ENCODE measurements at regions not wholly inside any gene's neighbourhood (a gene's known extent, or its start where the extent isn't known, plus 50 kb on each side); places are given as distances from the start of the nearest gene placed in this dataset.

- no peak overlapping the region for H3K4me3 ChIP-seq (ENCODE audit: low read length)
- no peak for TF ChIP-seq CTCF (IDR thresholded peaks at IDR 0.05; ENCODE audit: insufficient read depth, low read depth, low read length, missing control alignments)
- no peak for DNase-seq (ENCODE audit: low read depth)
Measured at GRCh38 chr2:38153476-38154135, 77.7 kb upstream of the CYP1B1 start.

- H3K4me3 ChIP-seq (ENCODE audit: low read length): no peak overlapping the region
- no peak for TF ChIP-seq CTCF (IDR thresholded peaks at IDR 0.05; ENCODE audit: insufficient read depth, low read depth, low read length, missing control alignments)
- no peak for DNase-seq (ENCODE audit: low read depth)
Measured at GRCh38 chr2:38152913-38153312, 77.0 kb upstream of the CYP1B1 start.

GRCh38 chr2:38152035-38152434 is 76.1 kb upstream of the CYP1B1 start:
- no peak for DNase-seq (ENCODE audit: low read depth)
- H3K4me3 ChIP-seq (ENCODE audit: low read length): no peak overlapping the region
- no peak for TF ChIP-seq CTCF (IDR thresholded peaks at IDR 0.05; ENCODE audit: insufficient read depth, low read depth, low read length, missing control alignments)

- DNase-seq (ENCODE audit: low read depth): no peak
- TF ChIP-seq CTCF (IDR thresholded peaks at IDR 0.05; ENCODE audit: insufficient read depth, low read depth, low read length, missing control alignments): no peak
Measured at GRCh38 chr2:38149531-38149930, 73.6 kb upstream of the CYP1B1 start.

GRCh38 chr2:38148501-38148900 is 72.5 kb upstream of the CYP1B1 start:
- H3K4me3 ChIP-seq (ENCODE audit: low read length): no peak overlapping the region
- no peak for TF ChIP-seq CTCF (IDR thresholded peaks at IDR 0.05; ENCODE audit: insufficient read depth, low read depth, low read length, missing control alignments)
- peak; percentile 98 for DNase-seq (ENCODE audit: low read depth)

More at GRCh38 chr2:38149531-38149930, 73.6 kb upstream of the CYP1B1 start:
- H3K4me3 ChIP-seq (ENCODE audit: low read length): no peak overlapping the region

- no peak for TF ChIP-seq CTCF (IDR thresholded peaks at IDR 0.05; ENCODE audit: insufficient read depth, low read depth, low read length, missing control alignments)
- no peak overlapping the region for H3K4me3 ChIP-seq (ENCODE audit: low read length)
- no peak for DNase-seq (ENCODE audit: low read depth)
Measured at GRCh38 chr2:38147333-38148121, 71.6 kb upstream of the CYP1B1 start.

All from epithelial cell of esophagus (primary cell).